ENCODE measurements at regions not wholly inside any gene's neighbourhood (a gene's known extent, or its start where the extent isn't known, plus 50 kb on each side); places are given as distances from the start of the nearest gene placed in this dataset.

GRCh38 chr5:112025757-112026156 is 268.8 kb upstream of the NREP start:
- no peak for DNase-seq (ENCODE audit: low read depth)

DNA sequence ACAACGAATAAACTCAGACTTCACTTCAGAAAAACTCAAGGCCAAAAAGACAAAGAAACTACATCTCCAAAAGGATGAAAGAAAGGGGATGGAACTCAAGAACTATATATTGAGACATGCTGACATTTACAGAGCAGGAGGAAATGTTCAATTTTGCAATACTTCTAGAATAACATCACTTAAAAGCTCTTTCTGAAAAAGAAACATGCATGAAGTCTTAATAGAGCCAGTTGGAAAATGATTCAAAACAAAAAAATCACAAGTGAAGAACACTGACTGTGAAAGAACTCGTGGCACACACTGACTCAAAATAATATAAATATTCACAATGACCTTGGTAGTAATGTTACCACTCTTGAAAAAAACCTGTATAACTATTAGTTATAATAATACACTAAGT is 267.8 kb upstream of the NREP start:
- no peak for DNase-seq (ENCODE audit: low read depth)

- no peak for DNase-seq (ENCODE audit: low read depth)
Observed at GRCh38 chr5:112024221-112024620, 267.2 kb upstream of the NREP start.

- no peak for DNase-seq (ENCODE audit: low read depth)
Observed at GRCh38 chr5:112023766-112024165, 266.8 kb upstream of the NREP start.

DNA sequence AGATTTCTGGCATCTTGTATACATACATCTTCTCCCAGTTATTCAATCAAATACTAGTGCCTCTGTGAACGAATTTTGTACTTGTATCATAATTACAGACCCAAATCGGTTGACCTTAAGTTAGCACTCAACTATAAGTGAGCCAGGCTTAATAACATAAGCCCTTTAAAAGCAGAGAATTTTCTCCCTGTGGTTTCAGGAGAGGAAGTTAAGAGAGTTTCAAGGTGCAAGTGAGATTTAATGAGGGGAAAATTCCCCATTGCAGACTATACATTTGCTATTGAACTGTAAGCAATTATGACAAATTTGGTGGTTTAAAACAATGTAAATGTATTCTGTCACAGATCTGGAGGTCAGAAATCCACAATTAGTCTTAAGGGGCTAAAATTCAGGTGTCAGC is 261.9 kb upstream of the NREP start:
- DNase-seq (ENCODE audit: low read depth) = no peak

GRCh38 chr5:112016980-112017379 is 260.0 kb upstream of the NREP start:
- no peak for DNase-seq (ENCODE audit: low read depth)

DNA sequence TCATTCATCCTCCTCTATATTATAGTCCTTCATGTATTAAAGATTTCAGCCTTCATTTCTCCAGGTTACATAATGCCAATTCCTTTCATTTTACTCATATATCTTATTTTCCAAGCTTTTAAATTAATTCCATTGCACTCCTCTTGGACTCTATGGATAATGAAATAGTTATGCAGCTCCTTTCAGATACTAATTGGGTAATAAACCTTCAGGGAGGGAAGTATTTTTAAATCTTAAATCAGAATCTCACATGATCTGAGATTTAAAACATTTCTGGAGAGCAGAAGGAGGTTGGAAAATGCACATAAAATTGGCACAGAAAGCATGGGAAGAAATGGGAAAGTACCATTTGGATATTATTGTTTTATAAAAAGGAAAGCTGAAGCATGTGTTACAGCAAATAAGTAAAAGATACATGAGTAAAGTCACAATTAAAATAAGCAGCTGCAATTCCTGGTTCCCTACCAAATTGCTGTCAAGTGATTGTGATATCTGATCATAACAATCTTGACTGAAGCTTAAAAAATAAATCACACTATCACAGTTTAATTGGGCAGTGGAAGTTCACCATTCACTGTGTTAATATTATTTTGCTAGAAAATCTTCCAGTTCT is 257.9 kb upstream of the NREP start:
- no peak for DNase-seq (ENCODE audit: low read depth)

DNA sequence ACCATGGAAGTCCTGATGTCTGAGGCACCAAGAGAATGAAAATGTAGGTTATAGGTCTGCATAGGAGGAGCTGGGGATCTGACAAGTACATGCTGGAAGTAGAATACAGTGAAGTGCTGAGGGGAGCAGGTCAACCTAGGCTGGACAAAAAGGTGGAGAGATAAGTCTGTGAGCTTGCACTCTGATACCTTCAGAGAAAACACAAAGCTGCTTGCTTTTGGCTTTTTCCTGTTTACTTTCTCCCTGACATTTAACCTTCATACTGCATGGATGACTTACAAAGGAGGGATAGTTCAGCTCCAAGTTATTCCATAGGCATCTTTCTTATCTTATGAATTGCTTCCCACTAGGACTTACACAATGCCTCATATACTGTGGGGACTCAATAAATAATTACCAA is 256.7 kb upstream of the NREP start:
- no peak for DNase-seq (ENCODE audit: low read depth)

GRCh38 chr5:112012104-112012503 is 255.1 kb upstream of the NREP start:
- peak; percentile 53 for DNase-seq (ENCODE audit: low read depth)

DNA sequence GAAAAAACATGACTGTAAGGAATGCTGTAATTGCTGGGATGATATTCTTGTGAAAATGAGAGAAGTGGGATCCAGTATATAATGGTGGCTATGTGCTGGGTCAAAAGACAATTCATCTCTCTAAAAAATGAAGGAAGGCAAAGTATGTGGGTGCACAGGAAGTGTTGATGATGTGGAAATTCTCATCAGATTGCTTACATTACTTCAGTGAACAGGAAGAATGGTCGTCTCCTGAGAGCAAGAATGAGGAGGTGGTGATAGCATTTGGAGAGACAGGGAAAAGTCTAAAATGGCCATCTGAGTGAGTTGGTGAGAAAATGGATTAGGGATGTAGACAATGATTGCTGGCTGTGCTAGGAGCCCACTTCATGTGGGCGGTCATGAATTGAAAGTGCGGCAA is 253.5 kb upstream of the NREP start:
- DNase-seq (ENCODE audit: low read depth) = no peak

GRCh38 chr5:112006721-112007120 is 249.7 kb upstream of the NREP start:
- DNase-seq (ENCODE audit: low read depth) = no peak

- peak; percentile 45 for DNase-seq (ENCODE audit: low read depth)
Observed at GRCh38 chr5:112005623-112005930, 248.6 kb upstream of the NREP start.

- peak; percentile 31 for DNase-seq (ENCODE audit: low read depth)
Observed at GRCh38 chr5:112004867-112005622, 248.1 kb upstream of the NREP start.

GRCh38 chr5:112002376-112002775 is 245.4 kb upstream of the NREP start:
- no peak for DNase-seq (ENCODE audit: low read depth)

DNA sequence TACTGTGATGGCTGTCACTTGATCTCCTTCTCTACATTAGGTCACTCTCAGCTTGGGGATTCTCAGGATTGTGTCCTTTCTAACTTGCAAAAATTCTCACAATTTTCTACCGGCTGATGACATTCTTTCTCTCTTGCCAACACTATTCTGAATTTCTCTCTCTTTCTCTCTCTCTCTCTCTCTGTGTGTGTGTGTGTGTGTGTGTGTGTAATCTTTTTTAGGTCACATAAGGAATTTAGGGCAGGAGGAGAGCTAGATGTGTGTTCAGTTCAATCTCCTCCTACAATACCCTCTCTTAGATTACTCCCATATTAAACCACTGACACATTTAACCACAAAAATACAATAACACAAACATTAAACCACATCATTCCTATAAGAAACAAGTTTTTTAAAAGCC is 242.3 kb upstream of the NREP start:
- DNase-seq (ENCODE audit: low read depth) = no peak

GRCh38 chr5:111998871-111999270 is 241.9 kb upstream of the NREP start:
- DNase-seq (ENCODE audit: low read depth) = no peak

DNA sequence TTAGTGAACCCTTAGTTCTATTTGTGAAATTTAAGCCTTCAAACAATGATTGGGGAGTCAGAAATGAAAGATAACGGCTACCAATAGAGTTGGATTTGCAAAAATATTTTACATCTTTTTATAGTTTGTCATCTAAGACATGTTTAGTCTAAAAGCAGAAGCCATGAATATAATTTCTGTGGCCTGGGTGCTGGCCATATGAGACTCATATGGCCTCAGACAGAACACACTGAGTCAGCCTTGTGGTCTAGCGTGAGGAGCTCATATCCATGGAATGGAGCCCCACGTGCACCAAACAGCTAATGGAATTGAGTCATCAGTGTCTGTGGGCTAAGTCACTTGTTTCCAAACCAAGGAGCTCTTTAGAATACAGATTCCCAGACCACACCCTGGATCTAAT is 240.7 kb upstream of the NREP start:
- DNase-seq (ENCODE audit: low read depth) = peak; percentile 94

GRCh38 chr5:111997308-111997707 is 240.3 kb upstream of the NREP start:
- DNase-seq (ENCODE audit: low read depth) = no peak

DNA sequence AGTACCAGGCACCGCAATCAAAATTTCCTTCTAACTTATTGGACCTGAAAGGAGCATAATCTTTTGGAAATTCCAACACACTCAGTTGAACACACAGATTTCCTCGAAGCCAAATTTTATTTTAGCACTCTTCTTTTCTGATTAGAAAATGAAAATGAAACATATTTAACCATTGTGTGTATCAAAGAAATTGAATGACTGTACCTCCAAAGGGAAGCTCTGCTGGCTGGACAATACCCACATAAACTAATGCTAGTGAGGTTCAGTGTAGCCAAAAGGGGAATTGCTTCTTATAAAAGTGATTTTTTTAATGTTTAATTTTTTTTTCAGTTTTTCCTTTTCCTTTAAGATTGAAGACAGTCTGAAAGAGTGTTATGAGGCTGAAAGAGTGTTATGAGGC is 239.6 kb upstream of the NREP start:
- no peak for DNase-seq (ENCODE audit: low read depth)

DNA sequence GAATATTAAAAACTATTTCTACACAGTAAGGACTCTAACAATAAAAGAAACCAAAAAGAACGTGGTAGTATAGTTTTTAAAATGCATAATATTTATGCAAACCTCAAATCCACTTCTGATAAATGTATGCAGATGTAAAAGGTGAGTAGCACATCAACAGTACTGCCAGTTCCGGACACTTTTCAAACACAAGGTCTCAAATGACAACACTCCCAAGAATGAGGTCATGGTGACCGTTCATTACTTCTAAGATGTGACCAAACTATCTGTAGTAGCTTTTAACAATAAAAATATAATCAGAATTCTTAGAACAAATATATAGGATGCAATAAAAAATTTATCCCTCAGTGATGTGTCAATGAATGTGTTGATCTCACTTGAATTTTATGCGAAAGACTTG is 238.7 kb upstream of the NREP start:
- no peak for DNase-seq (ENCODE audit: low read depth)

- DNase-seq (ENCODE audit: low read depth) = no peak
Observed at GRCh38 chr5:111993242-111993641, 236.2 kb upstream of the NREP start.

- peak; percentile 89 for DNase-seq (ENCODE audit: low read depth)
Observed at GRCh38 chr5:111984044-111984443, 227.1 kb upstream of the NREP start.

DNA sequence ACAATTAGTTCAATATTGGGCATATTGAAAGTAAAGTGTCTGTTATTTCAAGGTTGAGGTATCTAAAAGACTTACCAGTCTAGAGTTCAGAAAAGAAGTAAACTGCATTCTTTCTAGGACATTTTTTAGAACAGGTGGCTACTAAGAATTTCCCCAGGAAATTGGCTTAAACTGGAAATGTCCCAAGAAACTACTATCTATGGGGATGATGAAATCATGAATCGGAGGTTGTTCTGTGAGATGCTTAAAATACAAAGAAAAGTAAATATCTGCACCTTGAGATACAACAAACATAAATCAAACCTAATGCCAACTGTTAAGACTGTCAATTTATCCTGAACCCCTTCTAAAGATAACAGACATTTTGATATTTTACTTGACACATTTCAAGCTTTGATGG is 226.5 kb upstream of the NREP start:
- peak; percentile 14 for DNase-seq (ENCODE audit: low read depth)

DNA sequence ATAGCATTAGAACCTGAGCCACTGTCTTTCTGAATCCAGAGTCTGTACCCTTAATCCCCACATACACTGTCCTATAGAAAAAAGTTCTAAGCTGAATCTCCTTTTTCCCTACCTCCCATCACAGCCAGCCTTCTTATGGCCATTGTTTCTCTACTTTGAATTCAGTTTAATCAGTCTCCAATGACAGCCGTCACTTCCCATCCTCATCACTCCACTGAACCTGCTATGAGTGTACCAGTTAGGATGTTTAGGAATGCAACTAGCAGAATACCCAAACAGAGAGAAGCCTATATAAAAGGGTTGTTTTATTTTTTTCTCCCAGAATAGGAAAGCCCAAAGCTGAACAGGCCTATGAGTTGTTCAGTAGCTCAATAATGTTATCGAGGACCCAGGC is 220.4 kb upstream of the NREP start:
- DNase-seq (ENCODE audit: low read depth) = no peak

Data from renal cortical epithelial cell (primary cell).